IMR-90 (cell line): ENCODE measurements at regions not wholly inside any gene's neighbourhood (a gene's known extent, or its start where the extent isn't known, plus 50 kb on each side); places are given as distances from the start of the nearest gene placed in this dataset.

ENCODE experiments used
- BHLHE40 ChIP-seq: fragments of 150-350 bp; IDR thresholded peaks from 2 replicates; pipeline ENCODE4 v1.6.1; 2016; ENCODE audit warnings: mild to moderate bottlenecking, low read depth, low read length
- CEBPB ChIP-seq: IDR thresholded peaks from 2 replicates; pipeline ENCODE4 v1.6.1; 2012; ENCODE audit warnings: low read depth, low read length, improper control_type of control experiment
- CHD1 ChIP-seq: IDR thresholded peaks from 2 replicates; pipeline ENCODE4 v1.6.1; 2012; ENCODE audit warnings: low read depth, low read length, improper control_type of control experiment
- CTCF ChIP-seq: conservative IDR thresholded peaks from 2 replicates; pipeline ENCODE4 v1.5.1; 2012; ENCODE audit warnings: mild to moderate bottlenecking, low read depth, low read length, improper control_type of control experiment
- FOS ChIP-seq: fragments of 150-350 bp; IDR thresholded peaks from 2 replicates; pipeline ENCODE4 v1.6.1; 2016; ENCODE audit warnings: low read depth, low read length
- MAFK ChIP-seq: IDR thresholded peaks from 2 replicates; pipeline ENCODE4 v1.6.1; 2012; ENCODE audit warnings: low read depth, low read length, improper control_type of control experiment
- POLR2A ChIP-seq: IDR thresholded peaks from 2 replicates; pipeline ENCODE4 v1.6.1; 2012; ENCODE audit warnings: mild to moderate bottlenecking, low read depth, low read length
- RAD21 ChIP-seq: IDR thresholded peaks from 2 replicates; pipeline ENCODE4 v1.6.1; 2012; ENCODE audit warnings: low read length, improper control_type of control experiment
- RCOR1 ChIP-seq: IDR thresholded peaks from 2 replicates; pipeline ENCODE4 v1.6.1; 2012; ENCODE audit warnings: mild to moderate bottlenecking, low read length, improper control_type of control experiment; ENCODE audit not compliant: insufficient replicate concordance
- SMC3 ChIP-seq: fragments of 150-350 bp; IDR thresholded peaks from 2 replicates; pipeline ENCODE4 v1.6.1; 2016; ENCODE audit warnings: low read depth, mild to moderate bottlenecking, antibody characterized with exemption, low read length, moderate library complexity
- USF2 ChIP-seq: fragments of 150-350 bp; IDR thresholded peaks from 2 replicates; pipeline ENCODE4 v1.6.1; 2017; ENCODE audit warnings: mild to moderate bottlenecking, antibody characterized with exemption, low read length, low read depth

- TF ChIP-seq CTCF (no peak), CHD1 (no peak), POLR2A (no peak), MAFK (no peak), USF2 (no peak), CEBPB (no peak), RCOR1 (no peak), RAD21 (no peak), BHLHE40 (no peak), SMC3 (no peak), FOS (no peak)
Observed at GRCh38 chr6:117818449-117818848, 88.6 kb upstream of the SLC35F1 start.
